GM12873 (cell line): ENCODE measurements at regions not wholly inside any gene's neighbourhood (a gene's known extent, or its start where the extent isn't known, plus 50 kb on each side); places are given as distances from the start of the nearest gene placed in this dataset.

Experiments used
- CTCF ChIP-seq: IDR thresholded peaks from 2 replicates; pipeline ENCODE4 v1.5.1; 2012; ENCODE audit warnings: low read depth, mild to moderate bottlenecking, moderate library complexity, low read length, control low read depth; ENCODE audit not compliant: insufficient read depth; ENCODE audit errors: missing control alignments

- TF ChIP-seq CTCF: no peak
Observed at GRCh38 chr3:197376735-197377555, 78.5 kb upstream of the DLG1 start.

GRCh38 chr3:197376020-197376419 is 77.6 kb upstream of the DLG1 start:
- TF ChIP-seq CTCF: no peak

GRCh38 chr3:197375001-197375441 is 76.6 kb upstream of the DLG1 start:
- TF ChIP-seq CTCF: no peak

- no peak for TF ChIP-seq CTCF
Observed at GRCh38 chr3:197373096-197373495, 74.7 kb upstream of the DLG1 start.

- no peak for TF ChIP-seq CTCF
Observed at GRCh38 chr3:197372047-197372661, 73.7 kb upstream of the DLG1 start.

- no peak for TF ChIP-seq CTCF
Observed at GRCh38 chr3:197371591-197372046, 73.2 kb upstream of the DLG1 start.

GRCh38 chr3:197369545-197369944 is 71.1 kb upstream of the DLG1 start:
- no peak for TF ChIP-seq CTCF
